OCI-LY1 (cell line): ENCODE measurements at regions not wholly inside any gene's neighbourhood (a gene's known extent, or its start where the extent isn't known, plus 50 kb on each side); places are given as distances from the start of the nearest gene placed in this dataset.

ENCODE experiments used
- H2AFZ ChIP-seq: fragments of 200-600 bp; sonication (generic), shearing (Covaris generic); 2 replicates; pipeline ENCODE4 v1.6.0; 2014; ENCODE audit warnings: antibody characterized with exemption, mild to moderate bottlenecking, low read length
- H3F3A ChIP-seq: fragments of 200-600 bp; sonication (generic), shearing (Covaris generic); 2 replicates; pipeline ENCODE4 v1.6.0; 2014; ENCODE audit warnings: mild to moderate bottlenecking, antibody characterized with exemption, low read length, moderate library complexity; ENCODE audit not compliant: insufficient read depth
- H3K27ac ChIP-seq: fragments of 200-600 bp; sonication (generic); 2 replicates; pipeline ENCODE4 v1.5.1; 2014; ENCODE audit warnings: low read length, mixed run types, mild to moderate bottlenecking, low read depth; ENCODE audit not compliant: poor library complexity, severe bottlenecking
- H3K27me3 ChIP-seq: fragments of 200-600 bp; sonication (generic); 2 replicates; pipeline ENCODE4 v1.6.0; 2014; ENCODE audit warnings: antibody characterized with exemption, mild to moderate bottlenecking, low read length, moderate library complexity; ENCODE audit not compliant: insufficient read depth
- H3K36me3 ChIP-seq: fragments of 200-600 bp; sonication (generic); 2 replicates; pipeline ENCODE4 v1.6.1; 2014; ENCODE audit warnings: mild to moderate bottlenecking, antibody characterized with exemption, low read length, moderate library complexity, mixed read lengths; ENCODE audit not compliant: insufficient read depth
- H3K4me1 ChIP-seq: fragments of 200-600 bp; sonication (generic); 2 replicates; pipeline ENCODE4 v1.5.1; 2014; ENCODE audit warnings: mild to moderate bottlenecking, low read length, moderate library complexity; ENCODE audit not compliant: insufficient read depth, severe bottlenecking
- H3K4me2 ChIP-seq: fragments of 200-600 bp; sonication (generic), shearing (Covaris generic); 2 replicates; pipeline ENCODE4 v1.6.1; 2014; ENCODE audit warnings: low read length
- H3K4me3 ChIP-seq: fragments of 200-600 bp; sonication (generic); 2 replicates; pipeline ENCODE4 v1.5.1; 2014; ENCODE audit warnings: low read length, low read depth, mild to moderate bottlenecking, mixed read lengths; ENCODE audit not compliant: poor library complexity, severe bottlenecking
- H3K79me2 ChIP-seq: fragments of 200-600 bp; shearing (Covaris generic); 2 replicates; pipeline ENCODE4 v1.6.1; 2016; ENCODE audit warnings: mixed run types, low read length, mixed read lengths; ENCODE audit not compliant: insufficient read depth
- H3K9ac ChIP-seq: fragments of 200-600 bp; sonication (generic), shearing (Covaris generic); 2 replicates; pipeline ENCODE4 v1.6.1; 2014; ENCODE audit warnings: mild to moderate bottlenecking, low read length, mixed read lengths
- H3K9me2 ChIP-seq: fragments of 200-600 bp; sonication (generic), shearing (Covaris generic); 2 replicates; pipeline ENCODE4 v1.6.1; 2014; ENCODE audit warnings: low read depth, mild to moderate bottlenecking, low read length, mixed read lengths
- H3K9me3 ChIP-seq: fragments of 200-600 bp; shearing (Covaris generic); 2 replicates; pipeline ENCODE4 v1.6.1; 2014; ENCODE audit warnings: low read length, mixed read lengths
- H4K20me1 ChIP-seq: fragments of 200-600 bp; sonication (generic), shearing (Covaris generic); 2 replicates; pipeline ENCODE4 v1.6.0; 2016; ENCODE audit warnings: mild to moderate bottlenecking, low read length; ENCODE audit not compliant: insufficient read depth
- CTCF ChIP-seq: fragments of 200-600 bp; sonication (generic), shearing (Covaris generic); IDR thresholded peaks from 2 replicates; pipeline ENCODE4 v1.5.1; 2017; ENCODE audit warnings: mild to moderate bottlenecking, antibody characterized with exemption, low read length, moderate library complexity, mixed read lengths
- EZH2 ChIP-seq: fragments of 200-600 bp; sonication (generic), shearing (Covaris generic); IDR thresholded peaks from 2 replicates; pipeline ENCODE4 v1.8.0; 2017; ENCODE audit warnings: borderline replicate concordance, mixed run types, mild to moderate bottlenecking, antibody characterized with exemption, low read length, moderate library complexity, mixed read lengths

GRCh38 chr12:130216031-130216430 is 53.8 kb downstream of the FZD10 start:
- no peak overlapping the region for H3K27ac ChIP-seq
- H3K9ac ChIP-seq, result no peak overlapping the region
- H3K79me2 ChIP-seq, result no peaks in the 10 kb centered on the region
- H4K20me1 ChIP-seq, result no peaks in the 10 kb centered on the region
- no peak overlapping the region for H3K4me3 ChIP-seq
- no peaks in the 10 kb centered on the region for H3K27me3 ChIP-seq
- no peak overlapping the region for H3K4me2 ChIP-seq
- H3F3A ChIP-seq, result no peaks in the 10 kb centered on the region
- no peak for TF ChIP-seq CTCF
- TF ChIP-seq EZH2, result no peak
- no peaks in the 10 kb centered on the region for H3K4me1 ChIP-seq
- no peaks in the 10 kb centered on the region for H3K36me3 ChIP-seq
- H3K9me2 ChIP-seq, result no peaks in the 10 kb centered on the region
- no peak overlapping the region for H2AFZ ChIP-seq
- no peaks in the 10 kb centered on the region for H3K9me3 ChIP-seq

DNA sequence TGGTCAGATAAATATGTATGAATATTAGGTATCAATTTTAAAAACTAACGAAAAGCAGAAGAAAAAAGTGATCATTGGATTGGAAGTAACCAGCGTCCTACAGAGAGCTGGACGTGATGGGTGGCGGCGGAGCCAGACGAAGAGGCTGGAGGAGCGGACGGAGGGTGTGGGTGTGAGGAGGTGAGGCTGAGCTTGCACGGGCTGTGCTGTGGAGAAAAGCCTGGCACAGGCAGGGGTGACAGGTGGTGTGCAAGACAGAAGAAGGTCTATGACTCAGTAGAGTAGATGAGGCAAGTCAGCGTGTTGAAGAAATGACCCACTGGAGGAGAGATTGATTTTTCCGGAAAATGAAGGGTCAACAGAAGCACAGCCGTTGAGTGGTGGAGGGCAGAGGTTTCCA is 56.4 kb downstream of the FZD10 start:
- Histone ChIP-seq H3K4me1 (no peaks in the 10 kb centered on the region), H3K9ac (no peak overlapping the region), H3K9me2 (no peaks in the 10 kb centered on the region), H3K27ac (no peak overlapping the region), H3K9me3 (no peaks in the 10 kb centered on the region), H2AFZ (no peak overlapping the region), H3F3A (no peaks in the 10 kb centered on the region), H3K36me3 (no peaks in the 10 kb centered on the region), H3K4me2 (no peak overlapping the region), H3K79me2 (no peaks in the 10 kb centered on the region), H3K27me3 (no peaks in the 10 kb centered on the region), H3K4me3 (no peak overlapping the region), H4K20me1 (no peaks in the 10 kb centered on the region)
- no peak for TF ChIP-seq CTCF
- TF ChIP-seq EZH2, result no peak

- H3K9ac ChIP-seq, result no peak overlapping the region
- H2AFZ ChIP-seq, result no peak overlapping the region
- no peaks in the 10 kb centered on the region for H4K20me1 ChIP-seq
- no peaks in the 10 kb centered on the region for H3K36me3 ChIP-seq
- H3K4me2 ChIP-seq, result no peak overlapping the region
- H3K9me3 ChIP-seq, result no peaks in the 10 kb centered on the region
- H3K27ac ChIP-seq, result no peak overlapping the region
- no peaks in the 10 kb centered on the region for H3K9me2 ChIP-seq
- no peak overlapping the region for H3K4me3 ChIP-seq
- no peaks in the 10 kb centered on the region for H3F3A ChIP-seq
- H3K79me2 ChIP-seq, result no peaks in the 10 kb centered on the region
- H3K4me1 ChIP-seq, result no peaks in the 10 kb centered on the region
- TF ChIP-seq EZH2 (no peak), CTCF (no peak)
- no peaks in the 10 kb centered on the region for H3K27me3 ChIP-seq
Measured at GRCh38 chr12:130219929-130220705, 57.9 kb downstream of the FZD10 start.
